SK-N-MC (cell line): ENCODE measurements at regions not wholly inside any gene's neighbourhood (a gene's known extent, or its start where the extent isn't known, plus 50 kb on each side); places are given as distances from the start of the nearest gene placed in this dataset.

Experiments
- DNase-seq: peaks from one replicate; pipeline ENCODE4 v3.0.0-alpha.2; 2011; ENCODE audit warnings: low read depth, low spot score
- H3K27ac ChIP-seq: fragments of 200-600 bp; sonication (generic); 2 replicates; pipeline ENCODE4 v1.5.1; 2016; ENCODE audit warnings: mixed run types
- H3K36me3 ChIP-seq: fragments of 200-600 bp; sonication (generic); 2 replicates; pipeline ENCODE4 v1.6.1; 2017; ENCODE audit warnings: antibody characterized with exemption, low read length, mixed read lengths; ENCODE audit not compliant: insufficient read depth
- H3K4me3 ChIP-seq: fragments of 200-600 bp; sonication (generic); 2 replicates; pipeline ENCODE4 v1.5.1; 2016
- H3K9ac ChIP-seq: fragments of 200-600 bp; sonication (generic); 2 replicates; pipeline ENCODE4 v1.8.0; 2017; ENCODE audit warnings: mixed run types, mixed read lengths; ENCODE audit not compliant: insufficient read length
- H3K9me3 ChIP-seq: fragments of 200-600 bp; sonication (generic); 2 replicates; pipeline ENCODE4 v1.6.1; 2017; ENCODE audit warnings: low read depth, mild to moderate bottlenecking, antibody characterized with exemption, low read length, moderate library complexity, mixed read lengths
- EZH2 ChIP-seq: fragments of 200-600 bp; sonication (generic); IDR thresholded peaks from one replicate; pipeline ENCODE4 v1.6.1; 2017; ENCODE audit warnings: antibody characterized with exemption
- FOXP2 ChIP-seq: optimal IDR thresholded peaks from 2 replicates; pipeline ENCODE3; 2011; ENCODE audit warnings: mild to moderate bottlenecking, moderate library complexity; ENCODE audit not compliant: insufficient read depth; ENCODE audit errors: extremely low read length, control extremely low read depth
- POLR2AphosphoS5 ChIP-seq: IDR thresholded peaks from 2 replicates; pipeline ENCODE4 v1.6.1; 2012; ENCODE audit warnings: mild to moderate bottlenecking, low read depth, low read length, borderline replicate concordance

- Histone ChIP-seq H3K9ac (no peak overlapping the region), H3K27ac (no peak overlapping the region), H3K4me3 (no peak overlapping the region), H3K36me3 (no peaks in the 10 kb centered on the region), H3K9me3 (no peaks in the 10 kb centered on the region)
- TF ChIP-seq POLR2AphosphoS5 (no peak), EZH2 (no peak), FOXP2 (no peak)
- no peak for DNase-seq
Observed at GRCh38 chr18:39991696-39992265, 1963.3 kb upstream of the PIK3C3 start.

DNA sequence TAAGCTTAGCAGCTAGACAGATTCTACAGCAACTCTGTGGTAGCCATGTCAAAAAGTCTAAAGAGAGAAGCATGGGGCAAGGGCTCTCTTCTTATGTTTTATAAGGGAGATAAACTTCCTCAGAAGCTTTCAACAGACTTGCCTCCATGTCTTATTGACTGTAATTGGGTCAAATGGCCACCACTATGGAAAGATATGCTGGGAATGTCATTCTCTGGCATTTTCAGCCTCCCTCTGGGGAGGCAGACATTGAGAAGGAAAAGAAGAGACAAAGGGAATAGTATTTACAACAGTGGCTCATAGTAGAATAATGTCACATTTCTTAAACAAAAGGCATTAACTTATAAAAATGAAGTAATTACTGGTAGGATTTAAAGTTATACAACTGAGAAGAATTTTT is 1964.5 kb upstream of the PIK3C3 start:
- H3K9ac ChIP-seq, result no peak overlapping the region
- no peak for DNase-seq
- H3K9me3 ChIP-seq, result no peaks in the 10 kb centered on the region
- no peak overlapping the region for H3K27ac ChIP-seq
- TF ChIP-seq EZH2 (no peak), POLR2AphosphoS5 (no peak), FOXP2 (no peak)
- no peaks in the 10 kb centered on the region for H3K36me3 ChIP-seq
- no peak overlapping the region for H3K4me3 ChIP-seq

DNA sequence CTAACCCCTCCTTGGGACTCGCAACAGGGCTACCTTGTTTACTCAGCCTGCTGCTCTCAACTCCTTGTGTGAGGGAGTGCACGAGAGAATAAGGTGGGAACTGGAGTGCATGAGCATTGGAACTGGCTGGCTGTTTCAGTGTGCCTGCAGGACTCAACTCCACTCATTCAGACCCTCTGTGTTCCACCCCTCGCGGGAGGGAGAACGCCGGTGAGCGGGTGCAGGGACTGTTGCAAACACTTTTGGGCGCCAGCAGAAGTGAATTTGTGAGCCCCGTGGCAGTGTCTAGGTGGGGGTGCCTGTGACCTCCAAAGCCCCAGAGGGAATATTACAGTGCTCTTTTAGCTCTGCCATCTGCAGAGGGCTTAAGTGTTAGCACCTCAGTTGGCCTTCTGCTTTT is 1978.3 kb upstream of the PIK3C3 start:
- no peak for DNase-seq
- no peak overlapping the region for H3K27ac ChIP-seq
- H3K9me3 ChIP-seq, result no peaks in the 10 kb centered on the region
- no peaks in the 10 kb centered on the region for H3K36me3 ChIP-seq
- no peak overlapping the region for H3K4me3 ChIP-seq
- no peak overlapping the region for H3K9ac ChIP-seq
- TF ChIP-seq EZH2 (no peak), FOXP2 (no peak), POLR2AphosphoS5 (no peak)

DNA sequence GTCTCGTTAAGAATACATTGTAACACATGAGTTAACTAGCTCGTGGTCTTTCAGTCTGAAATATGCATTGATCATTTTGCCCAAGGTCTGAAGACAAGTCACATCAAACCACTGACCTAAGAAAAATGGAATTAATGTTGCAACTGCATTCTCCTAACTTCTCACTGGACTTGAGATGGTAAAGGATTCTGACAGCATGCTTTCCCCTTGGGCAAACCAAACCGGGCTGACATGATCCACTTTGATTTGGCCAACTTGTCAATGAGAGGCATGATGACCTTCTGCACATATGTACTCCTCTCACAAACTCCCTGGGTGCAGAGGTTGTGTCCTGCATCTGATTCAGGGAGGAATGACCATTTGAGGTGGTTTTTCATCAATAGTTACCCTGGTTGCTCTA is 1982.5 kb upstream of the PIK3C3 start:
- TF ChIP-seq FOXP2 (no peak), POLR2AphosphoS5 (no peak), EZH2 (no peak)
- no peak for DNase-seq
- no peak overlapping the region for H3K27ac ChIP-seq

GRCh38 chr18:39969803-39970494 is 1985.1 kb upstream of the PIK3C3 start:
- DNase-seq, result no peak

More for the DNA sequence above, 1982.5 kb upstream of the PIK3C3 start:
- Histone ChIP-seq H3K36me3 (no peaks in the 10 kb centered on the region), H3K9ac (no peak overlapping the region), H3K4me3 (no peak overlapping the region), H3K9me3 (no peaks in the 10 kb centered on the region)

GRCh38 chr18:39966275-39966674 is 1988.8 kb upstream of the PIK3C3 start:
- TF ChIP-seq POLR2AphosphoS5 (no peak), FOXP2 (no peak), EZH2 (no peak)
- no peak overlapping the region for H3K9ac ChIP-seq
- no peak overlapping the region for H3K27ac ChIP-seq
- H3K36me3 ChIP-seq, result no peaks in the 10 kb centered on the region
- no peak for DNase-seq
- no peaks in the 10 kb centered on the region for H3K9me3 ChIP-seq
- H3K4me3 ChIP-seq, result no peak overlapping the region

More at GRCh38 chr18:39969803-39970494, 1985.1 kb upstream of the PIK3C3 start:
- Histone ChIP-seq H3K9ac (no peak overlapping the region), H3K9me3 (no peaks in the 10 kb centered on the region), H3K27ac (no peak overlapping the region), H3K4me3 (no peak overlapping the region), H3K36me3 (no peaks in the 10 kb centered on the region)
- TF ChIP-seq FOXP2, result no peak

DNA sequence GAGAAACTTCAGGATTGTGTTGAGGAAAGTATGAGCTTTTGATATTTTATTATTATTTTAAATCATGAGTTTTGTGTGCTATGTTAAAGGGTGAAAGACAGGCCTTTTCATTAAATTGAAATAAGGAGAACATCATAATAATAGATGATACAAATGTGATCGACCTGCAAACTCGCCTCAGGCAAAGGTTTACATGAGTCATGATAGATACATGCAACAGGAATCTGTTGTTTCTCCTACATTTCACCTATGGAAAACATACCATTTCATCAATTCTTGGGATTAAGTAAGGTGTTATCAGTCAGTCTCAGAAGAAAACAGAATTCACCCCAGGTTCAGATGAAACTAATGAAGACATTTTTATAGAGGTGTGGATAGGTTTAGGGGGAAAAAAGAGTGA is 1992.5 kb upstream of the PIK3C3 start:
- DNase-seq, result no peak
- H3K36me3 ChIP-seq, result no peaks in the 10 kb centered on the region
- H3K27ac ChIP-seq, result no peak overlapping the region
- no peaks in the 10 kb centered on the region for H3K9me3 ChIP-seq
- H3K9ac ChIP-seq, result no peak overlapping the region
- H3K4me3 ChIP-seq, result no peak overlapping the region
- TF ChIP-seq POLR2AphosphoS5 (no peak), EZH2 (no peak), FOXP2 (no peak)

- H3K27ac ChIP-seq, result no peak overlapping the region
- TF ChIP-seq FOXP2 (no peak), POLR2AphosphoS5 (no peak), EZH2 (no peak)
- no peak overlapping the region for H3K4me3 ChIP-seq
- H3K36me3 ChIP-seq, result no peaks in the 10 kb centered on the region
- DNase-seq, result no peak
- no peak overlapping the region for H3K9ac ChIP-seq
- no peaks in the 10 kb centered on the region for H3K9me3 ChIP-seq
Observed at GRCh38 chr18:39960550-39960949, 1994.5 kb upstream of the PIK3C3 start.

GRCh38 chr18:39959839-39960238 is 1995.2 kb upstream of the PIK3C3 start:
- Histone ChIP-seq H3K9me3 (no peaks in the 10 kb centered on the region), H3K4me3 (no peak overlapping the region), H3K27ac (no peak overlapping the region), H3K36me3 (no peaks in the 10 kb centered on the region), H3K9ac (no peak overlapping the region)
- no peak for TF ChIP-seq EZH2
- TF ChIP-seq POLR2AphosphoS5, result no peak
- no peak for TF ChIP-seq FOXP2
- DNase-seq, result no peak
